GM18511 (cell line): ENCODE measurements at regions not wholly inside any gene's neighbourhood (a gene's known extent, or its start where the extent isn't known, plus 50 kb on each side); places are given as distances from the start of the nearest gene placed in this dataset.

Experiments used
- ATAC-seq: cut with Tn5 transposase; IDR thresholded peaks from one replicate; pipeline ENCODE4 v1.9.1; 2021; ENCODE audit warnings: mild to moderate bottlenecking, moderate library complexity; ENCODE audit not compliant: unreplicated experiment

GRCh38 chr18:65548316-65548715 is 202.5 kb upstream of the CDH7 start:
- ATAC-seq: no peak

GRCh38 chr18:65547046-65547445 is 203.8 kb upstream of the CDH7 start:
- ATAC-seq: no peak

DNA sequence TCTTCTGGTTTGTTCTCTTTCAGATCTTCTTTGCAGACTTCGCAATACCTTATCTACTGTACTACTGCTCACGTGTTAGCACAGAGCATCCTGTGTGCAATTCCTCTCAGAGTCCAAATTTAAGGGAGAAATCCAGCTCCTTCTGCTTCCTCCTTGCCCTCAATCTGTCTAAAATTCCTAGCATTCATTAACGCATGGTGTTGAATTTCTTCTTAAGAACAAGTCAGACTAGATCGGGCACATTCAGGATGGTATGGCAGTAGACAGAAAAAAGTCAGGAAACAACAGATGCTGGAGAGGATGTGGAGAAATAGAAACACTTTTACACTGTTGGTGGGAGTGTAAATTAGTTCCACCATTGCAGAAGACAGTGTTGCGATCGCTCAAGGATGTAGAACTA is 206.1 kb upstream of the CDH7 start:
- no peak for ATAC-seq

- ATAC-seq: no peak
Observed at GRCh38 chr18:65527879-65528633, 222.8 kb upstream of the CDH7 start.

DNA sequence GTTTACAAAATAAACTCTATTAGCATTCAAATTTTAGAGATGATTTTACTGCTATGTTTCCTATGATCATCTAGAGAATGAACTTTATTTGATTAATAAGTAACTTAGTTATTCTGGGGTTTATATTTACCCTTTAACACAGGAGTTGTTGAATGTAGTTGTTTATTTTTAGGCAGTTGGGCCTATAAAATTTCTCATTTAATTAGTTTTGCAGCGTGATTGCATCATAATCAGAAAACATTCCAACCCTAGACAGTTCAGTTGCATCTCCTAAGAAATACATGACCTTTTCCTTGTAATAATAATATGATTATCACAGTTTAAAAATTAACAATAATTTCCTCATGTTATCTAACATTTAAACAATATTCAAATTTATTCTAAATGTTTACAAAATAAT is 224.7 kb upstream of the CDH7 start:
- no peak for ATAC-seq

- no peak for ATAC-seq
Observed at GRCh38 chr18:65523461-65523860, 227.4 kb upstream of the CDH7 start.

DNA sequence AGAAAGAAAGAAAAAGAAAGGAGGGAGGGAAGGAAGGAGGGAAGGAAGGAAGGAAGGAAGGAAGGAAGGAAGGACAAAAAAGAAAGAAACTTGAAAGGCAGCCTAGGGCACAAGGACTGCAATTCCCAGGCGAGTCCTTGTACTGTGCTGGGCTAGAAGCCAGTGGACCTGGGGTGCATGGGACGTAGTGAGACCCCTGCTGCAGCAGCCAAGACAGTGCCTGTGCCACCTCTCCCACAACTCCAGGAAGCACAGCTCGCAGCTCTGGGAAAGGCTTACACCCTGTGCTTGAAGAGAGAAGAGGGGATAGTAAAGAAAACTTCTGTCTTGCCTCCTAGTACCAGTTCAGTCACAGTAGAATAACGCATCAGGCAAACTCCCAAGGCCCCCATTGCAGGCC is 227.9 kb upstream of the CDH7 start:
- ATAC-seq: no peak

DNA sequence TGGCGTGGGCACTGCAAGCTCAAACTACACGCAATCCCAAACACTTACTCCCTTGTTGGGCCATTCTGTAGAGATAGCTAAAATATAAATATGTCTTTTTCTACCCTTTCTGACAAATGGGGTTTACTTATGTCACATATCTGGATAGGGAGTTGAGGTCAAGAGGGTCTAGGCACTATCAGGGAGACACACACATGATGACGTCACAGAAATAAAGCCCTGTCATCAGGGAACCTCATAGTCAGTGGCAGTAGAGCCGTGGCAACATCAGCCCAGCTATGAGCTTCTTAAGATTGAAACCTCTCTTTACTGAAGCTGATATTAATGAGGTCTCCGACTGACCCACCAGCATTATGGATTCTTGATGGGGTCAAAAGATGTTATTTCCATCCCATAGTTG is 234.6 kb upstream of the CDH7 start:
- no peak for ATAC-seq

DNA sequence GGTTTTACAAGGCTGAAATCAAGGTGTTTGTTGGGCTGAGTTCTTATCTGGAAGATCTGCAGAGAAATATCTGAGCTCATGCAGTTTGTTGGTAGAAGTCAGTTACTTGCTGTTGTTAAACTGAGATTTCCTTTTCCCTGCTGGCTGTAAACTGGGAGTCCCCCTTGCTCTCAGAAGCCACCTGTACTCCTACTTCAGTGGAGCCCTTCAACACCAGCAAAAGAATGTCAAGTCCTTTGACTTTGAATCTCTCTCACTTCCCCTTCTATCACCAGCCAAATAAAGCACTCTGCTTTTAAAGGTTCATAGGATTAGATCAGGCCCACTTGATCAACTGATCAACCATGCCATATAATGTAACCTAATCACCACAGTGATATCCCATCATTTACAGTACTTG is 252.2 kb upstream of the CDH7 start:
- peak; percentile 45 for ATAC-seq

GRCh38 chr18:65487569-65487968 is 263.2 kb upstream of the CDH7 start:
- no peak for ATAC-seq

GRCh38 chr18:65477455-65477854 is 273.4 kb upstream of the CDH7 start:
- no peak for ATAC-seq

DNA sequence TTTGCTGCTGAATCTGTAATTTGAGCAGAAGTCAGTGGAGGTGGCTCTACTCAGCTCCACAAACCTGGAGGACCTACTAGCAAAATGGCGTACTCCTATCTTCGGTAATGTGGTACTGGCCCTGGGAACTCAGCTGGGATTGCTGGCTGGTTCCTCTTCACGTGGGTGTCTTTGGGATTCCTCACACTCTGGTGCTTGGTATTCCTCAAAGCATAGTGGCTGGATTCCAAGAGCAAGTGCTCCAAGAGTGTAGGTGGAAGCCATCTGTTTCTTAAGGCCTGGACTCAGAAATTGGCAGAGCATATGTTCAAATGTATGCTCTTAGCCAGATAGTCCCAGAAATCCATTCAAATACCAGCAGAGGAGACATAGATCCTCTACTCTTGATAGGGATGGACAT is 281.9 kb upstream of the CDH7 start:
- no peak for ATAC-seq

- ATAC-seq: no peak
Observed at GRCh38 chr18:65464361-65464760, 286.5 kb upstream of the CDH7 start.

- no peak for ATAC-seq
Observed at GRCh38 chr18:65459741-65460140, 291.1 kb upstream of the CDH7 start.

DNA sequence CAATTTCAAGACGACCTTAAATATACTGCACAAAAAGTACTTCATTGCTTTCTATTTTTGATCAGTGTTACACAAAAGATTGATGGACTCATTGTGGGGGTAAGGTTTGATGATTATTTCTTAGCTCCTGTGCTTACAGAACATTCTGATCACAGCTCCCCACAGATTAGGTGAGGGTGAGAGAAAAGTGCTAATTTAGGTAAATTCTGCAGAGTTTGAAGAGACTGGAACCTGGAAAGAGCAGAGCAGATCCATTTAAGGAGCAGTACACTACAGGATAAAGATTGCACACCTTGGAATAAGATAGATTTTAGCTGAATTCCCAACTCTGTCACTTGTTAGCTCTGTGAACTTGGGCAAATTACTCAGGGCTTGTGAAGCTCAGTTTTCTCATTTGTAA is 291.9 kb upstream of the CDH7 start:
- no peak for ATAC-seq

- no peak for ATAC-seq
Observed at GRCh38 chr18:65439188-65439587, 311.6 kb upstream of the CDH7 start.

- no peak for ATAC-seq
Observed at GRCh38 chr18:65436430-65436829, 314.4 kb upstream of the CDH7 start.

DNA sequence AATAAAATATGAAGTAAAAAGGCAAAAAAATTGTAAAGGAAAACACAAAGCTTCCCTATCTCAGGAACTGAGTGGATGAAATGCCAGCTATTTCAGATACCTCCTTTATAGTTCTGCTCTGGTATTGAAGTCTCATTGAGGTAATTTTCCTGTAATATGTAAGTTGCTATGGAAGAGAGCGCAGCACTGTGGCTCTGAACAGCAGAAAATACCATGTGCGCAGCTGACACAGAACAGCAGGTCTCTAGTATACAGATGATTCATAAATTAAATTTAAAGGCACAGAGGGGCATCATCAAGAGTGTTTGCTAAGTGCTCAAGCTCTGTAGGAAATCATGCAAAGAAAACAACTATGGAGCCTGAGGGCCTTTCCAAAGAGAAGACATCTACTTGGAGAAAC is 315.3 kb upstream of the CDH7 start:
- no peak for ATAC-seq

- ATAC-seq: no peak
Observed at GRCh38 chr18:65429601-65430000, 321.2 kb upstream of the CDH7 start.

DNA sequence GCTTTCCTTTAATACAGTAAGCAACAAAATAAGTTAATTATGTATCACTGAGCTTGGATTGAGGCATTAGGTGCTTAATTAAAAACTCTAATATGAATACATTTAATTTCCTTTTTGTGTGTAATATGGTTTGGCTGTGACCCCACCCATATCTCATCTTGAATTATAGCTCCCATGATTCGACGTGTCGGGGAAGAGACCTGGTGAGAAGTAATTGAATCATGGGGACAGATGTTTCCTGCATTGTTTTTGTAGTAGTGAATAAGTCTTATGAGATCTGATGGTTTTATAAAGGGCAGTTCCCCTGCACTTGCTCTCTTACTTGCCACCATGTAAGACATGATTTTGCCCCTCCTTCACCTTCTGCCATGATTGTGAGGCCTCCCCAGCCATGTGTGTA is 325.4 kb upstream of the CDH7 start:
- ATAC-seq: no peak

- no peak for ATAC-seq
Observed at GRCh38 chr18:65423776-65424175, 327.0 kb upstream of the CDH7 start.

DNA sequence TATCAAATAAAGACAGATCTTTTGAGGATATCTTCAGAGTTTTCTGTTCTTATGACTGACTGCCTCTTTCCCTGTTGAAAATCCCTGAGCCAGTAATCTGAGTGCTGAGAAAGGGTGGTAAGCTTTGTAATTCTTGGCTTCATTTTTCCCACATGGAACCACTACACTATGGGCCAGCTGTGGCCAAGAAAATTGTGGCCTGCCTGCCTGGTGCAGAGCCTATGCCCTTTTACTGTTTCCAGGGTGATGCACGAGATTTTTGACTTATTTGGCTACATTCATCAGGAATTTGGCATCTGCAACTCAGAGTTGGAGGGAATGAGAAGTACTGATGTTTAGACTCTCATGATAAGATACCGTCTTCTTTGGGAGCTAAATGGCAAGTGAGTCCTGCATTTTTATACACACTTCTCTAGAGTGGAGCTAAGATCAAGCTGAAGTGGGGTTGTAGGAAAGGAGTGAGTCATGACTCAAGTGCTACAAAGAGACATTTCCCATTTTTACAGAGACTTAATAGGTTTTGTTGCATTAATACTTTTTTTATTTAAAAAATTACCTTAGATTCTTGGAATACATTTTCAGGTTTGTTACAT is 328.2 kb upstream of the CDH7 start:
- ATAC-seq: no peak

- ATAC-seq: no peak
Observed at GRCh38 chr18:65415098-65415497, 335.7 kb upstream of the CDH7 start.
